BLaER1 treated with 17β-estradiol and CSF1 and Interleukin-3, amounts not matched to agents 10 nM and 100 nM (cell line): ENCODE measurements at regions not wholly inside any gene's neighbourhood (a gene's known extent, or its start where the extent isn't known, plus 50 kb on each side); places are given as distances from the start of the nearest gene placed in this dataset.

ENCODE experiments used
- H3K27ac ChIP-seq, 11 experiments: shearing (Covaris generic); formaldehyde crosslinking; 2 replicates each; pipeline ENCODE4 v1.8.1; 2022
- H3K27me3 ChIP-seq, 11 experiments: shearing (Covaris generic); formaldehyde crosslinking; 2 replicates each; pipeline ENCODE4 v1.8.1; 2022
- H3K36me3 ChIP-seq, 11 experiments: shearing (Covaris generic); formaldehyde crosslinking; 2 replicates each; pipeline ENCODE4 v1.8.1; 2022
- H3K4me1 ChIP-seq, 10 experiments: shearing (Covaris generic); formaldehyde crosslinking; 2 replicates each; pipeline ENCODE4 v1.8.1; 2022
- H3K4me2 ChIP-seq, 11 experiments: shearing (Covaris generic); formaldehyde crosslinking; 2 replicates each; pipeline ENCODE4 v1.8.1; 2022
- H3K4me3 ChIP-seq, 10 experiments: shearing (Covaris generic); formaldehyde crosslinking; 2 replicates each; pipeline ENCODE4 v1.8.1; 2022
- H3K9ac ChIP-seq, 11 experiments: shearing (Covaris generic); formaldehyde crosslinking; 2 replicates each; pipeline ENCODE4 v1.8.1; 2022
- H3K9me3 ChIP-seq, 11 experiments: shearing (Covaris generic); formaldehyde crosslinking; replicated peaks in 1 of 11; 2 replicates each; pipeline ENCODE4 v1.8.1; 2022
- H4K20me1 ChIP-seq, 11 experiments: shearing (Covaris generic); formaldehyde crosslinking; 2 replicates each; pipeline ENCODE4 v1.8.1; 2022
- Cebpa-rat ChIP-seq, 11 experiments: shearing (Covaris generic); IDR thresholded peaks; 2 replicates each; pipeline ENCODE4 v1.8.1; 2022

- Histone ChIP-seq H3K36me3 (no peaks in the 10 kb centered on the region), H3K4me1 (no peaks in the 10 kb centered on the region), H3K27me3 (no peaks in the 10 kb centered on the region), H3K9ac (no peak overlapping the region), H3K4me3 (no peak overlapping the region), H3K27ac (no peak overlapping the region), H3K9me3 (peaks cover 7 to 40% (median 19%) of the 10 kb centered on the region in 11 experiments; a peak in 13 of 22 replicates), H3K4me2 (no peak overlapping the region), H4K20me1 (no peaks in the 10 kb centered on the region)
- no peak for TF ChIP-seq Cebpa-rat (IDR thresholded peaks at IDR 0.05)
Measured at GRCh38 chr14:101019541-101019940, 116.0 kb upstream of the RTL1 start.

GRCh38 chr14:101019990-101020710 is 116.6 kb upstream of the RTL1 start:
- Histone ChIP-seq H3K27me3 (no peaks in the 10 kb centered on the region), H3K4me2 (no peak overlapping the region), H4K20me1 (no peaks in the 10 kb centered on the region), H3K4me1 (no peaks in the 10 kb centered on the region), H3K9me3 (peaks cover 7 to 42% (median 19%) of the 10 kb centered on the region in 11 experiments; a peak in 14 of 22 replicates), H3K27ac (no peak overlapping the region), H3K4me3 (no peak overlapping the region), H3K36me3 (no peaks in the 10 kb centered on the region), H3K9ac (no peak overlapping the region)
- TF ChIP-seq Cebpa-rat (IDR thresholded peaks at IDR 0.05): no peak

- H3K4me3 ChIP-seq: no peak overlapping the region
- TF ChIP-seq Cebpa-rat (IDR thresholded peaks at IDR 0.05): no peak
- peaks cover 7 to 42% (median 21%) of the 10 kb centered on the region in 11 experiments; a peak in 14 of 22 replicates for H3K9me3 ChIP-seq
- H4K20me1 ChIP-seq: no peaks in the 10 kb centered on the region
- no peaks in the 10 kb centered on the region for H3K4me1 ChIP-seq
- no peak overlapping the region for H3K27ac ChIP-seq
- no peak overlapping the region for H3K4me2 ChIP-seq
- no peaks in the 10 kb centered on the region for H3K36me3 ChIP-seq
- no peaks in the 10 kb centered on the region for H3K27me3 ChIP-seq
- no peak overlapping the region for H3K9ac ChIP-seq
Measured at GRCh38 chr14:101020834-101021370, 117.4 kb upstream of the RTL1 start.

- no peak for TF ChIP-seq Cebpa-rat (IDR thresholded peaks at IDR 0.05)
- Histone ChIP-seq H3K9ac (no peak overlapping the region), H4K20me1 (no peaks in the 10 kb centered on the region), H3K27ac (no peak overlapping the region), H3K36me3 (no peaks in the 10 kb centered on the region), H3K4me2 (no peak overlapping the region), H3K27me3 (no peaks in the 10 kb centered on the region), H3K4me3 (no peak overlapping the region), H3K9me3 (peaks cover 7 to 42% (median 23%) of the 10 kb centered on the region in 11 experiments; a peak in 14 of 22 replicates), H3K4me1 (no peaks in the 10 kb centered on the region)
Measured at GRCh38 chr14:101022121-101022520, 118.6 kb upstream of the RTL1 start.

GRCh38 chr14:101022916-101023435 is 119.5 kb upstream of the RTL1 start:
- TF ChIP-seq Cebpa-rat (IDR thresholded peaks at IDR 0.05): no peak
- Histone ChIP-seq H3K4me2 (no peak overlapping the region), H3K4me3 (no peak overlapping the region), H4K20me1 (no peaks in the 10 kb centered on the region), H3K27me3 (no peaks in the 10 kb centered on the region), H3K36me3 (no peaks in the 10 kb centered on the region), H3K9me3 (peaks cover 7 to 42% (median 23%) of the 10 kb centered on the region in 11 experiments; a peak in 14 of 22 replicates), H3K9ac (no peak overlapping the region), H3K27ac (no peak overlapping the region), H3K4me1 (no peaks in the 10 kb centered on the region)

GRCh38 chr14:101024686-101025085 is 121.2 kb upstream of the RTL1 start:
- peaks cover 7 to 38% (median 23%) of the 10 kb centered on the region in 11 experiments; a peak in 14 of 22 replicates for H3K9me3 ChIP-seq
- H3K27me3 ChIP-seq: no peaks in the 10 kb centered on the region
- H3K4me1 ChIP-seq: no peaks in the 10 kb centered on the region
- no peak overlapping the region for H3K9ac ChIP-seq
- no peak overlapping the region for H3K4me3 ChIP-seq
- no peaks in the 10 kb centered on the region for H3K36me3 ChIP-seq
- H4K20me1 ChIP-seq: no peaks in the 10 kb centered on the region
- no peak overlapping the region for H3K27ac ChIP-seq
- H3K4me2 ChIP-seq: no peak overlapping the region
- no peak for TF ChIP-seq Cebpa-rat (IDR thresholded peaks at IDR 0.05)

GRCh38 chr14:101025131-101025530 is 121.6 kb upstream of the RTL1 start:
- TF ChIP-seq Cebpa-rat (IDR thresholded peaks at IDR 0.05): no peak
- H3K27me3 ChIP-seq: no peaks in the 10 kb centered on the region
- H3K4me2 ChIP-seq: no peak overlapping the region
- no peak overlapping the region for H3K27ac ChIP-seq
- H4K20me1 ChIP-seq: no peaks in the 10 kb centered on the region
- no peaks in the 10 kb centered on the region for H3K4me1 ChIP-seq
- H3K4me3 ChIP-seq: no peak overlapping the region
- peaks cover 7 to 34% (median 23%) of the 10 kb centered on the region in 11 experiments; a peak in 14 of 22 replicates for H3K9me3 ChIP-seq
- H3K9ac ChIP-seq: no peak overlapping the region
- no peaks in the 10 kb centered on the region for H3K36me3 ChIP-seq

- H4K20me1 ChIP-seq: no peaks in the 10 kb centered on the region
- H3K4me3 ChIP-seq: no peak overlapping the region
- peaks cover 7 to 34% (median 19%) of the 10 kb centered on the region in 11 experiments; a peak in 14 of 22 replicates for H3K9me3 ChIP-seq
- TF ChIP-seq Cebpa-rat (IDR thresholded peaks at IDR 0.05): no peak
- no peaks in the 10 kb centered on the region for H3K4me1 ChIP-seq
- H3K9ac ChIP-seq: no peak overlapping the region
- H3K27me3 ChIP-seq: no peaks in the 10 kb centered on the region
- no peaks in the 10 kb centered on the region for H3K36me3 ChIP-seq
- H3K4me2 ChIP-seq: no peak overlapping the region
- no peak overlapping the region for H3K27ac ChIP-seq
Measured at GRCh38 chr14:101025696-101026095, 122.2 kb upstream of the RTL1 start.

- no peaks in the 10 kb centered on the region for H3K27me3 ChIP-seq
- no peak overlapping the region for H3K4me3 ChIP-seq
- H4K20me1 ChIP-seq: no peaks in the 10 kb centered on the region
Measured at GRCh38 chr14:101026341-101026740, 122.8 kb upstream of the RTL1 start.

More at GRCh38 chr14:101026341-101026740, 122.8 kb upstream of the RTL1 start:
- no peaks in the 10 kb centered on the region for H3K4me1 ChIP-seq
- no peak overlapping the region for H3K4me2 ChIP-seq
- no peak overlapping the region for H3K9ac ChIP-seq
- TF ChIP-seq Cebpa-rat (IDR thresholded peaks at IDR 0.05): no peak
- H3K27ac ChIP-seq: no peak overlapping the region
- no peaks in the 10 kb centered on the region for H3K36me3 ChIP-seq
- peaks cover 7 to 33% (median 16%) of the 10 kb centered on the region in 11 experiments; a peak in 14 of 22 replicates for H3K9me3 ChIP-seq
